Mesenchymal stem cell (in vitro differentiated cells and primary cell): ENCODE measurements at regions not wholly inside any gene's neighbourhood (a gene's known extent, or its start where the extent isn't known, plus 50 kb on each side); places are given as distances from the start of the nearest gene placed in this dataset.

Experiments used
- DNase-seq: peaks from one replicate; pipeline ENCODE4 v3.0.0-alpha.2; 2013
- H2AFZ ChIP-seq: one replicate; pipeline ENCODE4 v1.6.1; 2013; ENCODE audit warnings: low read depth, mild to moderate bottlenecking, control low read depth, inconsistent platforms, low read length, moderate library complexity
- H2AK5ac ChIP-seq: 2 replicates; pipeline ENCODE4 v1.6.1; 2013; ENCODE audit warnings: low read length, moderate library complexity, mild to moderate bottlenecking, inconsistent platforms; ENCODE audit not compliant: severe bottlenecking
- H2BK120ac ChIP-seq: one replicate; pipeline ENCODE4 v1.6.1; 2013; ENCODE audit warnings: low read depth, mild to moderate bottlenecking, inconsistent platforms, low read length, moderate library complexity
- H2BK12ac ChIP-seq, 2 experiments: one replicate each; pipeline ENCODE4 v1.6.1; 2013; ENCODE audit warnings: inconsistent platforms in 2 of 2, low read length in 2 of 2, mild to moderate bottlenecking in 2 of 2, moderate library complexity in 2 of 2, control low read depth in 1 of 2
- H2BK15ac ChIP-seq: one replicate; pipeline ENCODE4 v1.6.1; 2013; ENCODE audit warnings: mild to moderate bottlenecking, low read depth, inconsistent platforms; ENCODE audit not compliant: poor library complexity, severe bottlenecking
- H2BK5ac ChIP-seq: 2 replicates; pipeline ENCODE4 v1.6.1; 2013; ENCODE audit warnings: low read depth, mild to moderate bottlenecking, low read length, control low read depth, inconsistent platforms; ENCODE audit not compliant: poor library complexity, severe bottlenecking
- H3K14ac ChIP-seq, 2 experiments: one replicate each; pipeline ENCODE4 v1.6.1; 2013; ENCODE audit warnings: inconsistent platforms in 2 of 2, low read length in 2 of 2, control low read depth in 1 of 2, mild to moderate bottlenecking in 1 of 2, moderate library complexity in 1 of 2
- H3K18ac ChIP-seq, 2 experiments: one replicate each; pipeline ENCODE4 v1.6.1; 2013; ENCODE audit warnings: inconsistent platforms in 2 of 2, low read length in 2 of 2, control low read depth in 1 of 2, low read depth in 1 of 2, mild to moderate bottlenecking in 1 of 2
- H3K23ac ChIP-seq, 2 experiments: one replicate each; pipeline ENCODE4 v1.6.1; 2013; ENCODE audit warnings: inconsistent platforms in 2 of 2, low read length in 2 of 2, mild to moderate bottlenecking in 2 of 2, moderate library complexity in 2 of 2, control low read depth in 1 of 2
- H3K27ac ChIP-seq: 2 replicates; pipeline ENCODE4 v1.5.1; 2013; ENCODE audit warnings: mild to moderate bottlenecking, moderate library complexity, low read length, control low read depth, inconsistent platforms; ENCODE audit not compliant: poor library complexity, severe bottlenecking
- H3K27me3 ChIP-seq, 2 experiments: 2 replicates each; pipeline versions ENCODE4 v1.6.1 to v1.7.0; 2013; ENCODE audit warnings: low read length in 2 of 2, mild to moderate bottlenecking in 2 of 2, moderate library complexity in 2 of 2, control low read depth in 1 of 2, inconsistent platforms in 1 of 2; ENCODE audit not compliant: control insufficient read depth in 1 of 2, insufficient read depth in 1 of 2
- H3K36me3 ChIP-seq, 2 experiments: 2 replicates each; pipeline versions ENCODE4 v1.6.1 to v1.7.0; 2013; ENCODE audit warnings: low read length in 2 of 2, control low read depth in 1 of 2, inconsistent platforms in 1 of 2, low read depth in 1 of 2, mild to moderate bottlenecking in 1 of 2; ENCODE audit not compliant: insufficient read depth in 2 of 2, control insufficient read depth in 1 of 2
- H3K4ac ChIP-seq, 2 experiments: one replicate each; pipeline ENCODE4 v1.6.1; 2013; ENCODE audit warnings: inconsistent platforms in 2 of 2, low read length in 2 of 2, mild to moderate bottlenecking in 2 of 2, moderate library complexity in 2 of 2, control low read depth in 1 of 2, low read depth in 1 of 2
- H3K4me1 ChIP-seq: 2 replicates; pipeline ENCODE4 v1.6.1; 2013; ENCODE audit warnings: low read depth, low read length, control low read depth; ENCODE audit not compliant: control insufficient read depth, insufficient read depth
- H3K4me2 ChIP-seq: 2 replicates; pipeline ENCODE4 v1.6.1; 2013; ENCODE audit warnings: low read length, mild to moderate bottlenecking, inconsistent platforms; ENCODE audit not compliant: poor library complexity, severe bottlenecking
- H3K4me3 ChIP-seq, 2 experiments: 2 replicates each; pipeline versions ENCODE4 v1.5.1 to v1.7.0; 2013; ENCODE audit warnings: low read length in 2 of 2, mild to moderate bottlenecking in 2 of 2, control low read depth in 1 of 2, low read depth in 1 of 2; ENCODE audit not compliant: insufficient read depth in 1 of 2
- H3K79me1 ChIP-seq: replicated peaks from 2 replicates; pipeline ENCODE4 v1.6.1; 2013; ENCODE audit warnings: mild to moderate bottlenecking, control low read depth, low read length, inconsistent platforms; ENCODE audit not compliant: poor library complexity, severe bottlenecking
- H3K9ac ChIP-seq: 2 replicates; pipeline ENCODE4 v1.7.0; 2013; ENCODE audit warnings: mild to moderate bottlenecking, low read length, moderate library complexity
- H3K9me3 ChIP-seq: 2 replicates; pipeline ENCODE4 v1.7.0; 2013; ENCODE audit warnings: mild to moderate bottlenecking, low read length; ENCODE audit not compliant: control insufficient read depth
- H4K8ac ChIP-seq: one replicate; pipeline ENCODE4 v1.6.1; 2013; ENCODE audit warnings: inconsistent platforms, mild to moderate bottlenecking, low read length, moderate library complexity
- H4K91ac ChIP-seq: one replicate; pipeline ENCODE4 v1.6.1; 2013; ENCODE audit warnings: mild to moderate bottlenecking, low read length, inconsistent platforms
- WGBS: methylation state at CpG from one replicate; pipeline ENCODE4 v1.1.7; 2013; ENCODE audit warnings: mixed read lengths; 5-methylcytosine and 5-hydroxymethylcytosine counted together

DNA sequence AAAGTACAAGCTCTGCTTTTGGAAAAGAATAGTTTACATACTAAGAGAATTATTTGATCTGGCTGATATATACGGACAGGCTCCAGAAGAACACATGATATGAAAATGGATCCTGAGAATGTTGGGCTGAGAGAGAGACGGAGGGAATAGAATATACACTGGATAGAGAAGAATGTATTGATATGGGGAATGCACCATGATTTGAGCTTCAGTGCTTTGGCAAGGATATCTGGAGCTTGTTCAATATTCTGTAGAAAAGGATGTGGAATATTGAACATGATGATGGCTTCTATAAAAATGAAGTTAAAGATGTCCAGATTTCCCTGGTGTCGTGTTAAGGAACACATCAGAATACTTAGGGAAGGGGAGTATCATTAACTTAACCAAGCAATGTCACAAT lies 280.5 kb upstream of the VLDLR start:
- H3K4me3 ChIP-seq, result no peak overlapping the region
- no peaks in the 10 kb centered on the region for H3K79me1 ChIP-seq
- H3K18ac ChIP-seq, result no peak overlapping the region
- 62% methylated on average over 2 of the region's 3 CpGs for WGBS
- H2BK15ac ChIP-seq, result no peak overlapping the region
- no peak overlapping the region for H2AFZ ChIP-seq
- no peak overlapping the region for H3K9ac ChIP-seq
- H3K4me1 ChIP-seq, result no peaks in the 10 kb centered on the region
- no peak overlapping the region for H2AK5ac ChIP-seq
- H2BK12ac ChIP-seq, result no peak overlapping the region
- no peak overlapping the region for H3K4me2 ChIP-seq
- no peaks in the 10 kb centered on the region for H3K36me3 ChIP-seq
- no peaks in the 10 kb centered on the region for H3K9me3 ChIP-seq
- no peak overlapping the region for H3K14ac ChIP-seq
- no peak overlapping the region for H3K27ac ChIP-seq
- H3K23ac ChIP-seq, result no peak overlapping the region
- H4K91ac ChIP-seq, result no peak overlapping the region
- no peaks in the 10 kb centered on the region for H3K27me3 ChIP-seq
- DNase-seq, result no peak
- no peak overlapping the region for H4K8ac ChIP-seq
- H2BK120ac ChIP-seq, result no peak overlapping the region
- no peak overlapping the region for H3K4ac ChIP-seq
- no peak overlapping the region for H2BK5ac ChIP-seq

DNA sequence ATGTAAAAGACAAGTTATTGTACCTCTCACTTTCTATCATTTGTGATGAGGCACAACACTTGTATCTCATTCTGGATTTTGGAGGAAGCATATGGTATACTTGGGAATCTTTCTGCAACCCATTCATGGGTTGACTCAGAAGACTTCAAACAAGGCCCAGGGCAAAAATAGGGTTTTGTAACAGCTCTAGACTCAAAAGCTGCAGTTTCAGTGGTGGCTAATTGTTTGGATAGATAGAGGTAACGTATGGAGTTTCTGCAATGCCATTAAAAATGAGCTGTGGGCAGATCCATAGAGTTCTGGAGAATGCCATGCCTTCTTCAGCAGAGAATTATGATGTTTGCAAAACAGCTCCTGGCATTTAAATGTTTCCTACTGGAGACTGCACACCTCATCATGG lies 279.6 kb upstream of the VLDLR start:
- no peak overlapping the region for H2BK12ac ChIP-seq
- H4K91ac ChIP-seq, result no peak overlapping the region
- H3K23ac ChIP-seq, result no peak overlapping the region
- H3K18ac ChIP-seq, result no peak overlapping the region
- no peak for DNase-seq
- H2AK5ac ChIP-seq, result no peak overlapping the region
- H3K9ac ChIP-seq, result no peak overlapping the region
- no peaks in the 10 kb centered on the region for H3K79me1 ChIP-seq
- WGBS, result 50% methylated on average over 1 of the region's 1 CpG
- no peaks in the 10 kb centered on the region for H3K9me3 ChIP-seq
- no peak overlapping the region for H3K4me2 ChIP-seq
- H2AFZ ChIP-seq, result no peak overlapping the region
- H2BK120ac ChIP-seq, result no peak overlapping the region
- no peak overlapping the region for H3K14ac ChIP-seq
- H3K4me3 ChIP-seq, result no peak overlapping the region
- H2BK15ac ChIP-seq, result no peak overlapping the region
- no peak overlapping the region for H4K8ac ChIP-seq
- H3K4ac ChIP-seq, result no peak overlapping the region
- no peaks in the 10 kb centered on the region for H3K4me1 ChIP-seq
- H3K36me3 ChIP-seq, result no peaks in the 10 kb centered on the region
- H3K27me3 ChIP-seq, result no peaks in the 10 kb centered on the region
- no peak overlapping the region for H2BK5ac ChIP-seq
- no peak overlapping the region for H3K27ac ChIP-seq

DNA sequence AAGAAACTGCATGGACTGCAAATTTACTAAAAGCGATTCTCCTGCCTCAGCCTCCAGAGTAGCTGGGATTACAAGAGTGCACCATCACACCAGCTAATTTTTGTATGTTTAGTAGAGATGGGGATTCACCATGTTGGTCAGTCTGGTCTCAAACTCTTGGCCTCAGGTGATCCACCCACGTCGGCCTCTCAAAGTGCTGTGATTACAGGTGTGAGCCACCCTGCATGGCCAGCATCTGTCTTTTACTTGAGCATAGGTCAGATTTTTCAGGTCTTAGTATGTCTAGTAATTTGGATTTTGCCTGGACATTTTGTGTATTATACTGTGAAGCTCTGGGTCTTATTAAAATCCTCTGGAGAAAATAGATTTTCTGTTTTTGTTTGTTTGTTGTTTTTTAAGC lies 277.8 kb upstream of the VLDLR start:
- Histone ChIP-seq H3K9me3 (no peaks in the 10 kb centered on the region), H3K36me3 (no peaks in the 10 kb centered on the region), H3K23ac (no peak overlapping the region), H3K9ac (no peak overlapping the region), H4K91ac (no peak overlapping the region), H2BK120ac (no peak overlapping the region), H3K27me3 (no peaks in the 10 kb centered on the region), H2BK15ac (no peak overlapping the region), H3K4me1 (no peaks in the 10 kb centered on the region), H2BK12ac (no peak overlapping the region), H3K14ac (no peak overlapping the region), H3K4me3 (no peak overlapping the region), H2AFZ (no peak overlapping the region), H3K79me1 (no peaks in the 10 kb centered on the region), H3K27ac (no peak overlapping the region), H2AK5ac (no peak overlapping the region), H3K4me2 (no peak overlapping the region), H2BK5ac (no peak overlapping the region), H3K18ac (no peak overlapping the region), H3K4ac (no peak overlapping the region), H4K8ac (no peak overlapping the region)
- 93% methylated on average over 3 of the region's 3 CpGs for WGBS
- DNase-seq, result no peak

DNA sequence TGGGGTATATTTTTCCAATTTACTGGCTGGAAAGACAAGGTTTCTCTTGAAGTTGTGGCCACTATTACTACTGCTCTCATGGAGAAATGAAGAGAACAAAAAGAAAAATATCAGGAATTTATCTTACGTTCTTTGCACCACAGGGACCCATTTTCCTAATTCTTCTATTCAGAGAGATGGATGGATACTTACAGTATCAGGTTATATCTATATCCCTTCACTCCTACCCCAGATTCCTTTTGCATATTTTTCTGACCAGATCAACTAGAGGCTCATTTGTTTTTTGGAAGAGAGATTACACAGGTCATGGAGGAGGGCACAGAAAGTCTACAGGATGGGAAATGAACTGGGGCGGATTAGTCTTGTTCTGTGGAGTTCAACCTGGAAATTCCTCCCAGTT lies 277.2 kb upstream of the VLDLR start:
- Histone ChIP-seq H3K36me3 (no peaks in the 10 kb centered on the region), H3K14ac (no peak overlapping the region)

More for the DNA sequence above, 277.2 kb upstream of the VLDLR start:
- Histone ChIP-seq H2BK15ac (no peak overlapping the region), H3K4me3 (no peak overlapping the region), H2BK120ac (no peak overlapping the region), H3K9me3 (no peaks in the 10 kb centered on the region), H3K27ac (no peak overlapping the region), H2BK5ac (no peak overlapping the region), H3K4ac (no peak overlapping the region), H2AK5ac (no peak overlapping the region), H2AFZ (no peak overlapping the region), H2BK12ac (no peak overlapping the region), H3K4me2 (no peak overlapping the region), H3K79me1 (no peaks in the 10 kb centered on the region), H4K8ac (no peak overlapping the region), H3K18ac (no peak overlapping the region), H3K9ac (no peak overlapping the region), H3K23ac (no peak overlapping the region), H3K4me1 (no peaks in the 10 kb centered on the region), H4K91ac (no peak overlapping the region), H3K27me3 (no peaks in the 10 kb centered on the region)
- WGBS, result 90% methylated on average over 1 of the region's 2 CpGs
- DNase-seq, result no peak
